Astrocyte (in vitro differentiated cells and primary cell): ENCODE measurements at regions not wholly inside any gene's neighbourhood (a gene's known extent, or its start where the extent isn't known, plus 50 kb on each side); places are given as distances from the start of the nearest gene placed in this dataset.
"Not testable (repeated sequence)": the region's sequence is repeated elsewhere in the genome, so short reads cannot be mapped to it uniquely, and the experiment has no call there.

Experiments used
- DNase-seq: peaks from one replicate; pipeline ENCODE4 v3.0.0-alpha.2; 2010; ENCODE audit warnings: low read depth
- FAIRE-seq: peaks from 2 replicates; lab custom pipeline; 2011; peaks lifted over from hg19 to GRCh38; lab: Jason Lieb, UNC
- H2AFZ ChIP-seq: 2 replicates; pipeline ENCODE4 v1.6.0; 2012; ENCODE audit warnings: low read depth, low read length, inconsistent platforms
- H3K27ac ChIP-seq: 2 replicates; pipeline ENCODE4 v1.5.1; 2011; ENCODE audit warnings: low read depth, low read length, inconsistent platforms
- H3K27me3 ChIP-seq: 2 replicates; pipeline ENCODE4 v1.6.0; 2011; ENCODE audit warnings: low read length, inconsistent platforms; ENCODE audit not compliant: insufficient read depth
- H3K36me3 ChIP-seq: 2 replicates; pipeline ENCODE4 v1.5.1; 2011; ENCODE audit warnings: low read length, inconsistent platforms; ENCODE audit not compliant: insufficient read depth
- H3K4me1 ChIP-seq: 2 replicates; pipeline ENCODE4 v1.5.1; 2011; ENCODE audit warnings: low read length, inconsistent platforms; ENCODE audit not compliant: insufficient read depth
- H3K4me2 ChIP-seq: 2 replicates; pipeline ENCODE4 v1.6.0; 2012; ENCODE audit warnings: low read length, inconsistent platforms
- H3K4me3 ChIP-seq: 2 replicates; pipeline ENCODE4 v1.5.1; 2011; ENCODE audit warnings: low read depth, mild to moderate bottlenecking, low read length, inconsistent platforms; ENCODE audit not compliant: insufficient read depth
- H3K79me2 ChIP-seq: 2 replicates; pipeline ENCODE4 v1.6.0; 2012; ENCODE audit warnings: mild to moderate bottlenecking, low read length, inconsistent platforms; ENCODE audit not compliant: insufficient read depth
- H3K9ac ChIP-seq: 2 replicates; pipeline ENCODE4 v1.6.0; 2012; ENCODE audit warnings: mild to moderate bottlenecking, low read length, inconsistent platforms
- H3K9me3 ChIP-seq: 2 replicates; pipeline ENCODE4 v1.5.1; 2012; ENCODE audit warnings: low read depth, mild to moderate bottlenecking, low read length, inconsistent platforms; ENCODE audit not compliant: insufficient read depth
- H4K20me1 ChIP-seq: 2 replicates; pipeline ENCODE4 v1.6.0; 2012; ENCODE audit warnings: low read length, inconsistent platforms; ENCODE audit not compliant: insufficient read depth
- H3K27ac Mint-ChIP-seq: one replicate; pipeline ENCODE4 v1.8.0; 2021; ENCODE audit warnings: mild to moderate bottlenecking, mixed read lengths; ENCODE audit not compliant: unreplicated experiment
- H3K27me3 Mint-ChIP-seq: one replicate; pipeline ENCODE4 v1.8.0; 2021; ENCODE audit warnings: low read depth, mixed read lengths; ENCODE audit not compliant: unreplicated experiment
- H3K36me3 Mint-ChIP-seq: one replicate; pipeline ENCODE4 v1.8.0; 2021; ENCODE audit warnings: low read depth, mixed read lengths; ENCODE audit not compliant: unreplicated experiment
- H3K4me1 Mint-ChIP-seq: one replicate; pipeline ENCODE4 v1.8.0; 2021; ENCODE audit warnings: low read depth, mixed read lengths; ENCODE audit not compliant: unreplicated experiment
- H3K4me3 Mint-ChIP-seq: one replicate; pipeline ENCODE4 v1.8.0; 2021; ENCODE audit warnings: mild to moderate bottlenecking, moderate library complexity, mixed read lengths; ENCODE audit not compliant: unreplicated experiment
- H3K9me3 Mint-ChIP-seq: one replicate; pipeline ENCODE4 v1.8.0; 2021; ENCODE audit warnings: mild to moderate bottlenecking, mixed read lengths; ENCODE audit not compliant: unreplicated experiment

DNA sequence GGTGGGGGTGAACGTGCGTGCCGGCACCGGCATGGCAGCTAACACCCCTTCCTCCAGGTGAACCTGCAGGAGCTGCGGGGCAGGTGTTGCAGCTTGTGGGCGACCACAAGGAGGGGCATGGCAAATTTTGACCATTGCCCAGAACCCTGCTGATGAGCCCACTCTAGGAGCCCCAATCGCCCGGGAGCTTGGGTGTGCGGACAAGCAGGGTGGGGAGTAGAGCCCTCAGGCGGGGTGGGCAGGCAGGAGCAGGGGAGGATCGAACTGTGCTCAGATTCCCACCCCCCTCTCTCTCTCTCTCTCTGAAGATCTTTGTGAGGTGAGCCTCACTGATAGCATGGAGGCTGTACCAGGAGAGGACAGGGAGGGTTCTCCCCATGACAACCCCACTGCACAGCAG is 159.8 kb downstream of the GOLGA6L4 start:
- not testable (repeated sequence) for H3K9ac ChIP-seq, H3K36me3 Mint-ChIP-seq, H3K4me1 ChIP-seq, H3K9me3 Mint-ChIP-seq, H3K27ac Mint-ChIP-seq, H3K27ac ChIP-seq, H3K4me2 ChIP-seq, H3K36me3 ChIP-seq, DNase-seq, FAIRE-seq, H3K79me2 ChIP-seq, H3K9me3 ChIP-seq, H3K4me3 Mint-ChIP-seq, H3K27me3 ChIP-seq, H2AFZ ChIP-seq, H3K4me1 Mint-ChIP-seq, H3K4me3 ChIP-seq, H4K20me1 ChIP-seq
- H3K27me3 Mint-ChIP-seq: peaks cover 66% of the 10 kb centered on the region

DNA sequence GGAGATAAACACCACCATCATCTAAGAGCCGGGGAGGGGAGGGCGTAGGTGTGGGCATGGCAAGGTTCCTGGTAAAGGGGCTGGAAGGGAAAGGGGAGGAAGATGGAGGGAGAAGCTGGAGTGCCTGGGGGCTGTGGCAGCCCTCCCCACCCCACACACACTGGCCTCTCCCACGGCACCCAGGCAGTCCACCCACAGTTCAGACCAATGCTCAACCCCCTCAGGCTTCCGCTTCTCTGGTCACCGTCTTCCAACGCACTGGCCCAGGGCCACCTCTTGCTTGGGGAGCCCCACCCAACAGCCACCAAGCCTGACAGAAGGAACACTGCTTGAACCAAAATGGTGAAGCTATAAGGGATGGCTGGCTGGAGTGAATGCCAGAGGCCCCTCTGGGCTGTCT is 160.3 kb downstream of the GOLGA6L4 start:
- FAIRE-seq, H3K36me3 Mint-ChIP-seq: not testable (repeated sequence)

DNA sequence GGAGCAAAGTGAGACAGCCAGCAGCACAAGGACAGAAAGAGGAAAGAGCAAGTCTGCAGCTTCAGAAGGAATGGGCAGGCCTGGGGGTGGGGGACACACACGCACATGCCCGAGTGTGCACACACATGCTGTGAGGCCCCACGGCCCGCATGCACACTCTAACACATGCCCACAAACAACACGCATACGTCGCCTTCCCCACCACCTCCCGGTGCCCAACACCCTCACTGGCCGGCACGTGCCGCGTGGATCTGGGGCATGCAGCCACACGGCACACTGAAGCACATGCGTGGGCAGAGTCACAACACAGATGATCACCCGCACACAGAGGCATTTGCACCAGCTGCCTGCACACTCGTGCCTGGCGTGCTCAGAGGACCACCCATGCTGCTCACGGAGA is 161.5 kb downstream of the GOLGA6L4 start:
- not testable (repeated sequence) for DNase-seq, H3K27ac Mint-ChIP-seq, H3K9me3 ChIP-seq

More for the DNA sequence above, 160.3 kb downstream of the GOLGA6L4 start:
- not testable (repeated sequence) for H3K4me3 Mint-ChIP-seq, H3K4me2 ChIP-seq, H3K27me3 ChIP-seq, H4K20me1 ChIP-seq, H3K4me1 Mint-ChIP-seq, H3K9ac ChIP-seq, H3K9me3 ChIP-seq, H3K27ac Mint-ChIP-seq, H3K4me3 ChIP-seq, DNase-seq, H2AFZ ChIP-seq, H3K9me3 Mint-ChIP-seq, H3K36me3 ChIP-seq, H3K4me1 ChIP-seq, H3K79me2 ChIP-seq, H3K27ac ChIP-seq
- H3K27me3 Mint-ChIP-seq: peaks cover 63% of the 10 kb centered on the region

DNA sequence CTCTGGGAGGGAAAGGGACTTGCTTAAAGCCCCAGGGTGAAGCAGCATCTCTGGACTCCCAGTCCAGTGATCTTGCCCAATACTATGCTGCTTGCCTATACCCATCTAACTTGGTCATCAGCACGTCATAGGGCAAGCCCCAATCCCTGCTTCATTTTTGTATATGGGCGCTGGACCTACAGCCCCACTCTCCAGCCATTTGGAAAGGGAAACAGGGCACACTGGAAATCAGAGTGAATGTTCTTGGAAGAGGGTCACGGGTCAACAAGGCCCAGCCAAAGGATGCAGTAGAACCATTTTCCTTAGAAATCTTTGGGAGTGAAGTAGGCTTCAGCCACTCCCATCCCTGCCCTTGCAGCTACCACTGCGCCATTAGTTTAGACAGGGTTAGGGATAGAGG is 162.5 kb downstream of the GOLGA6L4 start:
- not testable (repeated sequence) for H4K20me1 ChIP-seq, H3K9me3 Mint-ChIP-seq, H3K27me3 ChIP-seq, H3K4me1 Mint-ChIP-seq, H3K9me3 ChIP-seq, H2AFZ ChIP-seq, FAIRE-seq, H3K79me2 ChIP-seq, H3K36me3 ChIP-seq, H3K4me3 Mint-ChIP-seq, H3K4me1 ChIP-seq, H3K4me2 ChIP-seq, H3K27ac ChIP-seq, H3K27ac Mint-ChIP-seq, DNase-seq, H3K9ac ChIP-seq, H3K4me3 ChIP-seq
- Mint-ChIP-seq H3K27me3 (peaks cover 53% of the 10 kb centered on the region), H3K36me3 (peaks cover 20% of the 10 kb centered on the region)

More for the DNA sequence above, 161.5 kb downstream of the GOLGA6L4 start:
- not testable (repeated sequence) for H3K27ac ChIP-seq, H3K9me3 Mint-ChIP-seq, H3K36me3 ChIP-seq, H3K9ac ChIP-seq, H3K4me2 ChIP-seq, FAIRE-seq, H2AFZ ChIP-seq, H3K4me1 ChIP-seq, H3K4me1 Mint-ChIP-seq, H3K27me3 ChIP-seq, H3K79me2 ChIP-seq, H3K4me3 ChIP-seq, H4K20me1 ChIP-seq, H3K4me3 Mint-ChIP-seq
- peaks cover 15% of the 10 kb centered on the region for H3K36me3 Mint-ChIP-seq
- peaks cover 59% of the 10 kb centered on the region for H3K27me3 Mint-ChIP-seq
